ENCODE measurements at regions not wholly inside any gene's neighbourhood (a gene's known extent, or its start where the extent isn't known, plus 50 kb on each side); places are given as distances from the start of the nearest gene placed in this dataset.

DNA sequence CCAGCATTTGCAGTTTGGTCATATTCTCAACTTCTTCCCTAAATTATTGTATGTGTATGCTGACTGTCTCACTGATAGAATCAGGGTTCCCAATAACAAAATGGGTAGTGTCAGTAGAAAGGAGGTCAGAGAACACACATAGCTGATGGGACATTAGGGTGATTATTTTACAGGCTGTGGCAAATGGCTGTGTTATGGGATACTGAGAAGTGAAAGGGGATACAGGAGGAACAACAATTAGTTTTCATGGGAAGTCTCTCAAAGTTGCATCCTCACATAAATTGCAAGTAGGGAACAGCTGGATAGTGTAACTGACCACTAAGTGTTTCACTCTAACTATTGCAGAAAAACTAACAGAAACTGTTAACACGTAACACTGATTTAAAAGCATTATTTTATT, 1199.3 kb downstream of the PCDH17 start:
- TF ChIP-seq, protein P1, sequence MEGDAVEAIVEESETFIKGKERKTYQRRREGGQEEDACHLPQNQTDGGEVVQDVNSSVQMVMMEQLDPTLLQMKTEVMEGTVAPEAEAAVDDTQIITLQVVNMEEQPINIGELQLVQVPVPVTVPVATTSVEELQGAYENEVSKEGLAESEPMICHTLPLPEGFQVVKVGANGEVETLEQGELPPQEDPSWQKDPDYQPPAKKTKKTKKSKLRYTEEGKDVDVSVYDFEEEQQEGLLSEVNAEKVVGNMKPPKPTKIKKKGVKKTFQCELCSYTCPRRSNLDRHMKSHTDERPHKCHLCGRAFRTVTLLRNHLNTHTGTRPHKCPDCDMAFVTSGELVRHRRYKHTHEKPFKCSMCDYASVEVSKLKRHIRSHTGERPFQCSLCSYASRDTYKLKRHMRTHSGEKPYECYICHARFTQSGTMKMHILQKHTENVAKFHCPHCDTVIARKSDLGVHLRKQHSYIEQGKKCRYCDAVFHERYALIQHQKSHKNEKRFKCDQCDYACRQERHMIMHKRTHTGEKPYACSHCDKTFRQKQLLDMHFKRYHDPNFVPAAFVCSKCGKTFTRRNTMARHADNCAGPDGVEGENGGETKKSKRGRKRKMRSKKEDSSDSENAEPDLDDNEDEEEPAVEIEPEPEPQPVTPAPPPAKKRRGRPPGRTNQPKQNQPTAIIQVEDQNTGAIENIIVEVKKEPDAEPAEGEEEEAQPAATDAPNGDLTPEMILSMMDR (IDR thresholded peaks at IDR 0.05) = no peak
- no peak for TF ChIP-seq POLR2A (IDR thresholded peaks at IDR 0.05)

Data from Peyer's patch (tissue), 4 donors.